Peyer's patch (tissue), 4 donors: ENCODE measurements at regions not wholly inside any gene's neighbourhood (a gene's known extent, or its start where the extent isn't known, plus 50 kb on each side); places are given as distances from the start of the nearest gene placed in this dataset.

ENCODE experiments used
- DNase-seq, 3 donors: peaks; one replicate each; pipeline ENCODE4 v3.0.0-alpha.2; 2017 to 2019
- H3K27ac ChIP-seq, 4 donors: fragments of 200-600 bp; sonication (generic); one replicate each; pipeline ENCODE4 v1.5.1; 2016 to 2019
- H3K27me3 ChIP-seq, 2 donors: fragments of 200-600 bp; sonication (generic); one replicate each; pipeline ENCODE4 v1.5.1; 2019
- H3K36me3 ChIP-seq, 3 donors: fragments of 200-600 bp; sonication (generic); one replicate each; pipeline ENCODE4 v1.5.1; 2016 to 2019
- H3K4me1 ChIP-seq, 4 donors: fragments of 200-600 bp; sonication (generic); one replicate each; pipeline ENCODE4 v1.5.1; 2016 to 2019
- H3K4me3 ChIP-seq, 4 donors: fragments of 200-600 bp; sonication (generic); 1 replicate in 3 of 4; 2 replicates in 1 of 4; pipeline ENCODE4 v1.5.1; 2016 to 2019; ENCODE audit warnings: mild to moderate bottlenecking in 1 of 4
- H3K9me3 ChIP-seq, 4 donors: fragments of 200-600 bp; sonication (generic); one replicate each; pipeline ENCODE4 v1.5.1; 2016 to 2019; ENCODE audit warnings: mild to moderate bottlenecking in 1 of 4
- CTCF ChIP-seq, 6 experiments: fragments of 450-650 bp in 4 of 6; fragments of 200-600 bp in 2 of 6; sonication (generic) in 1 of 6; IDR thresholded peaks; one replicate each; pipeline ENCODE4 v1.5.1; 2017 to 2019; ENCODE audit warnings: antibody characterized with exemption in 6 of 6, mild to moderate bottlenecking in 3 of 6, moderate library complexity in 1 of 6
- POLR2A ChIP-seq, 2 donors: fragments of 450-650 bp; IDR thresholded peaks; one replicate each; pipeline ENCODE4 v1.5.1; 2017; ENCODE audit warnings: antibody characterized with exemption in 2 of 2, mild to moderate bottlenecking in 2 of 2, moderate library complexity in 2 of 2

- no peak for DNase-seq
- Histone ChIP-seq H3K27ac (peak overlapping the region in 2 of 4 donors; percentile 20 to 74), H3K4me1 (no peaks in the 10 kb centered on the region), H3K4me3 (no peak overlapping the region), H3K9me3 (no peaks in the 10 kb centered on the region), H3K27me3 (no peaks in the 10 kb centered on the region), H3K36me3 (no peaks in the 10 kb centered on the region)
- no peak for TF ChIP-seq CTCF (IDR thresholded peaks at IDR 0.05)
Observed at GRCh38 chr7:46549347-46549746, 628.3 kb upstream of the IGFBP3 start.

- no peak for DNase-seq
- no peaks in the 10 kb centered on the region for H3K27me3 ChIP-seq
- H3K9me3 ChIP-seq: no peaks in the 10 kb centered on the region
- H3K4me1 ChIP-seq: no peaks in the 10 kb centered on the region
- TF ChIP-seq CTCF (IDR thresholded peaks at IDR 0.05) (no peak), POLR2A (IDR thresholded peaks at IDR 0.05) (no peak)
- no peaks in the 10 kb centered on the region for H3K36me3 ChIP-seq
- H3K4me3 ChIP-seq: no peak overlapping the region
- H3K27ac ChIP-seq: no peak overlapping the region
Observed at GRCh38 chr7:46547044-46547443, 626.0 kb upstream of the IGFBP3 start.

GRCh38 chr7:46545790-46546189, 624.7 kb upstream of the IGFBP3 start:
- Histone ChIP-seq H3K27me3 (no peaks in the 10 kb centered on the region), H3K4me1 (no peaks in the 10 kb centered on the region), H3K27ac (no peak overlapping the region), H3K9me3 (no peaks in the 10 kb centered on the region), H3K36me3 (no peaks in the 10 kb centered on the region), H3K4me3 (no peak overlapping the region)
- TF ChIP-seq POLR2A (IDR thresholded peaks at IDR 0.05) (no peak), CTCF (IDR thresholded peaks at IDR 0.05) (no peak)
- DNase-seq: no peak

- no peak for TF ChIP-seq POLR2A (IDR thresholded peaks at IDR 0.05)
- TF ChIP-seq CTCF (IDR thresholded peaks at IDR 0.05): no peak
Observed at GRCh38 chr7:46544396-46545008, 623.4 kb upstream of the IGFBP3 start.

GRCh38 chr7:46542076-46542475, 621.0 kb upstream of the IGFBP3 start:
- H3K27me3 ChIP-seq: no peaks in the 10 kb centered on the region
- no peaks in the 10 kb centered on the region for H3K9me3 ChIP-seq
- H3K36me3 ChIP-seq: no peaks in the 10 kb centered on the region
- peak overlapping the region in 1 of 4 donors; percentile 52 for H3K27ac ChIP-seq
- DNase-seq: no peak
- TF ChIP-seq CTCF (IDR thresholded peaks at IDR 0.05) (no peak), POLR2A (IDR thresholded peaks at IDR 0.05) (no peak)
- H3K4me1 ChIP-seq: no peaks in the 10 kb centered on the region
- H3K4me3 ChIP-seq: no peak overlapping the region

More at GRCh38 chr7:46544396-46545008, 623.4 kb upstream of the IGFBP3 start:
- H3K36me3 ChIP-seq: no peaks in the 10 kb centered on the region
- H3K9me3 ChIP-seq: no peaks in the 10 kb centered on the region
- no peaks in the 10 kb centered on the region for H3K27me3 ChIP-seq
- no peaks in the 10 kb centered on the region for H3K4me1 ChIP-seq
- DNase-seq: no peak
- no peak overlapping the region for H3K4me3 ChIP-seq
- peak overlapping the region in 2 of 4 donors; percentile 45 to 61 for H3K27ac ChIP-seq
